Osteocyte (in vitro differentiated cells): ENCODE measurements at regions not wholly inside any gene's neighbourhood (a gene's known extent, or its start where the extent isn't known, plus 50 kb on each side); places are given as distances from the start of the nearest gene placed in this dataset.

ENCODE experiments used
- DNase-seq: peaks from one replicate; pipeline ENCODE4 v3.0.0; 2021; ENCODE audit warnings: mixed read lengths; ENCODE audit not compliant: unreplicated experiment; ENCODE audit errors: extremely low spot score
- H3K27ac Mint-ChIP-seq: one replicate; pipeline ENCODE4 v1.8.0; 2021; ENCODE audit warnings: mild to moderate bottlenecking, mixed read lengths; ENCODE audit not compliant: unreplicated experiment
- H3K27me3 Mint-ChIP-seq: one replicate; pipeline ENCODE4 v1.8.0; 2021; ENCODE audit warnings: mixed read lengths; ENCODE audit not compliant: unreplicated experiment
- H3K36me3 Mint-ChIP-seq: one replicate; pipeline ENCODE4 v1.8.0; 2021; ENCODE audit warnings: mixed read lengths; ENCODE audit not compliant: unreplicated experiment
- H3K4me1 Mint-ChIP-seq: one replicate; pipeline ENCODE4 v1.8.0; 2021; ENCODE audit warnings: mixed read lengths; ENCODE audit not compliant: unreplicated experiment
- H3K4me3 Mint-ChIP-seq: one replicate; pipeline ENCODE4 v1.8.0; 2021; ENCODE audit warnings: mild to moderate bottlenecking, moderate library complexity, mixed read lengths; ENCODE audit not compliant: unreplicated experiment
- H3K9me3 Mint-ChIP-seq: one replicate; pipeline ENCODE4 v1.8.0; 2021; ENCODE audit warnings: mixed read lengths; ENCODE audit not compliant: unreplicated experiment
- TF ChIP-seq, protein P1 (sequence below): fragments of 200-600 bp; sonication (generic); IDR thresholded peaks from 2 replicates; pipeline ENCODE4 v1.5.0; 2021; ENCODE audit warnings: antibody characterized with exemption, mild to moderate bottlenecking, moderate library complexity

DNA sequence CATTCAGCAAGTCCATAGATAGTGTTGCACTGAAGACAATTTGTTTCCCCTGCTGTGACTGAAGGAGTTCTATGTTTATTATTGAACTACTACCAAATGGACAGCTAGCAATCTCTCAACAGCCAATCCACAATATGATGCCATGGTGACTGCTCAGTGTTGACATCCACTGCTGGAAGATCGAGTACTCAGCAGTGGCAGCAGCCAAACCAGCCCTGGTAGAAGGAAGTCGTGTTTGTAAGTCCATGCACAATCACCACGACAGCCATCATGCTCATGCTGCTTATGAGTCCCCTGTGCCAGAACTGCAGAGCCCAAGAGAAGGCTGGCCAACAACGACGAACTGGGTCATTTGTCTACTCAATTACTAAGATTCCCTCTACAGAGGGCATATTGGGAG is 66.4 kb downstream of the OSR1 start:
- DNase-seq, result no peak
- TF ChIP-seq, protein P1, sequence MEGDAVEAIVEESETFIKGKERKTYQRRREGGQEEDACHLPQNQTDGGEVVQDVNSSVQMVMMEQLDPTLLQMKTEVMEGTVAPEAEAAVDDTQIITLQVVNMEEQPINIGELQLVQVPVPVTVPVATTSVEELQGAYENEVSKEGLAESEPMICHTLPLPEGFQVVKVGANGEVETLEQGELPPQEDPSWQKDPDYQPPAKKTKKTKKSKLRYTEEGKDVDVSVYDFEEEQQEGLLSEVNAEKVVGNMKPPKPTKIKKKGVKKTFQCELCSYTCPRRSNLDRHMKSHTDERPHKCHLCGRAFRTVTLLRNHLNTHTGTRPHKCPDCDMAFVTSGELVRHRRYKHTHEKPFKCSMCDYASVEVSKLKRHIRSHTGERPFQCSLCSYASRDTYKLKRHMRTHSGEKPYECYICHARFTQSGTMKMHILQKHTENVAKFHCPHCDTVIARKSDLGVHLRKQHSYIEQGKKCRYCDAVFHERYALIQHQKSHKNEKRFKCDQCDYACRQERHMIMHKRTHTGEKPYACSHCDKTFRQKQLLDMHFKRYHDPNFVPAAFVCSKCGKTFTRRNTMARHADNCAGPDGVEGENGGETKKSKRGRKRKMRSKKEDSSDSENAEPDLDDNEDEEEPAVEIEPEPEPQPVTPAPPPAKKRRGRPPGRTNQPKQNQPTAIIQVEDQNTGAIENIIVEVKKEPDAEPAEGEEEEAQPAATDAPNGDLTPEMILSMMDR, result no peak
- no peak overlapping the region for H3K4me3 Mint-ChIP-seq
- no peaks in the 10 kb centered on the region for H3K27me3 Mint-ChIP-seq
- H3K4me1 Mint-ChIP-seq, result peaks cover 3% of the 10 kb centered on the region
- no peaks in the 10 kb centered on the region for H3K9me3 Mint-ChIP-seq
- H3K27ac Mint-ChIP-seq, result no peak overlapping the region
- H3K36me3 Mint-ChIP-seq, result no peaks in the 10 kb centered on the region

GRCh38 chr2:19288291-19288690 is 70.1 kb downstream of the OSR1 start:
- Mint-ChIP-seq H3K4me1 (peaks cover 3% of the 10 kb centered on the region), H3K36me3 (no peaks in the 10 kb centered on the region), H3K27me3 (no peaks in the 10 kb centered on the region), H3K27ac (no peak overlapping the region), H3K4me3 (no peak overlapping the region), H3K9me3 (peaks cover 4% of the 10 kb centered on the region)
- DNase-seq, result no peak
- TF ChIP-seq, protein P1, result no peak

DNA sequence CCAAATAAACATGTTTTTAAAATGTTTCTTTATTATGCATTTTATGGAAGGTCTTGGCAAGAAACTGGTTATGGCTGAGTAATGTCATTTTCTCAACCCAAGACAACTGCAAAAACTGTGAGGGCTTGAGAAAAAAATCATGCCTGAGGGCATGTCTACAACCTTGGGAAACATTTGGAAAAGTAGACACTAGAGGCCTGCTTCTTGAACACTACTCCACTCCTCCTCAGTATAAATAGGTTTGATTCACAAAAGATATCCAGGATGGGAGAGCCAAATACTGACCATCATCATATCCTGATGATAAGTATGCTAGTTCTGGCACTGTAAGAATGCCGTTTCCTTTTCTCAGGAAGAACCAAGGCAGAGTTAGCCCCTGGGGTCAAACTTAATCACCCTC is 71.1 kb downstream of the OSR1 start:
- TF ChIP-seq, protein P1, result no peak
- Mint-ChIP-seq H3K27ac (no peak overlapping the region), H3K4me3 (no peak overlapping the region), H3K27me3 (no peaks in the 10 kb centered on the region), H3K9me3 (peaks cover 4% of the 10 kb centered on the region), H3K4me1 (peaks cover 1% of the 10 kb centered on the region), H3K36me3 (no peaks in the 10 kb centered on the region)
- no peak for DNase-seq

- no peaks in the 10 kb centered on the region for H3K36me3 Mint-ChIP-seq
Observed at GRCh38 chr2:19282305-19282704, 76.1 kb downstream of the OSR1 start.

DNA sequence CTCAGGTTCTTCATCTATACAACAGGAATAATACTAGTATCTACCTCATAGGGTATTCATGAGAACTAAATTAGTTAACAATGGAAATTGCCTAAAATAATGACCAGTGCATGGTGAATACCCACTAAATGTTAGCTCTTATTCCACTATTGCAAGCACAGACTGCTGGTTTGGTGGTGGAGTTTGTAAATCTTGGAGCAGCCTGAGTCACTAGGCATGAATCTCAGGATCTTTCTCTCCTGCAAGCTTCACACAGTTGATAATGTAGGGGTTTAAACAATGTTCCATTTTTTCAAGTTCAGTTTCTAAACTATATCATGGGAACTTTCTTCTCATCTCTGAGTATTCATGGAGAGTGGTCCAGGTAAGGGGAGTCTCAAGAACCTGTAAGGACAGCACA is 84.0 kb downstream of the OSR1 start:
- Mint-ChIP-seq H3K36me3 (no peaks in the 10 kb centered on the region), H3K27me3 (peaks cover 31% of the 10 kb centered on the region), H3K27ac (no peak overlapping the region), H3K9me3 (peaks cover 11% of the 10 kb centered on the region), H3K4me1 (no peaks in the 10 kb centered on the region), H3K4me3 (no peak overlapping the region)
- TF ChIP-seq, protein P1, result no peak
- DNase-seq, result no peak

More at GRCh38 chr2:19282305-19282704, 76.1 kb downstream of the OSR1 start:
- Mint-ChIP-seq H3K27me3 (peaks cover 26% of the 10 kb centered on the region), H3K27ac (no peak overlapping the region), H3K4me1 (no peaks in the 10 kb centered on the region), H3K4me3 (no peak overlapping the region), H3K9me3 (peaks cover 15% of the 10 kb centered on the region)
- TF ChIP-seq, protein P1, result no peak
- no peak for DNase-seq
